T-helper 1 cell treated with Interleukin-12 subunit alpha and Interleukin-12 subunit beta and Interleukin-4 antibody, amounts not matched to agents 30 μg/mL and 1 μg/mL, for 36 hours (primary cell): ENCODE measurements at regions not wholly inside any gene's neighbourhood (a gene's known extent, or its start where the extent isn't known, plus 50 kb on each side); places are given as distances from the start of the nearest gene placed in this dataset.
"Not testable (repeated sequence)": the region's sequence is repeated elsewhere in the genome, so short reads cannot be mapped to it uniquely, and the experiment has no call there.

Experiments used
- H3K27ac Mint-ChIP-seq: one replicate; pipeline ENCODE4 v1.8.0; 2021; ENCODE audit warnings: mild to moderate bottlenecking, mixed read lengths
- H3K27me3 Mint-ChIP-seq: one replicate; pipeline ENCODE4 v1.8.0; 2021; ENCODE audit warnings: low read depth, mixed read lengths
- H3K36me3 Mint-ChIP-seq: one replicate; pipeline ENCODE4 v1.8.0; 2021; ENCODE audit warnings: low read depth, mixed read lengths
- H3K4me1 Mint-ChIP-seq: one replicate; pipeline ENCODE4 v1.8.0; 2021; ENCODE audit warnings: low read depth, mixed read lengths
- H3K4me3 Mint-ChIP-seq: one replicate; pipeline ENCODE4 v1.8.0; 2021; ENCODE audit warnings: mild to moderate bottlenecking, moderate library complexity, mixed read lengths
- H3K9me3 Mint-ChIP-seq: one replicate; pipeline ENCODE4 v1.8.0; 2021; ENCODE audit warnings: mixed read lengths

- H3K4me3 Mint-ChIP-seq = no peak overlapping the region
- no peaks in the 10 kb centered on the region for H3K27me3 Mint-ChIP-seq
- no peak overlapping the region for H3K27ac Mint-ChIP-seq
These were observed 279.7 kb upstream of the RNF32 start for GRCh38 chr7:156360835-156361234.

GRCh38 chr7:156356551-156356950 is 284.0 kb upstream of the RNF32 start:
- no peaks in the 10 kb centered on the region for H3K9me3 Mint-ChIP-seq
- H3K27me3 Mint-ChIP-seq = no peaks in the 10 kb centered on the region
- H3K36me3 Mint-ChIP-seq = no peaks in the 10 kb centered on the region
- no peak overlapping the region for H3K4me3 Mint-ChIP-seq
- H3K27ac Mint-ChIP-seq = no peak overlapping the region
- no peaks in the 10 kb centered on the region for H3K4me1 Mint-ChIP-seq

More at GRCh38 chr7:156360835-156361234, 279.7 kb upstream of the RNF32 start:
- Mint-ChIP-seq H3K36me3 (no peaks in the 10 kb centered on the region), H3K4me1 (no peaks in the 10 kb centered on the region), H3K9me3 (no peaks in the 10 kb centered on the region)

GRCh38 chr7:156353352-156353751 is 287.2 kb upstream of the RNF32 start:
- Mint-ChIP-seq H3K27ac (no peak overlapping the region), H3K4me3 (no peak overlapping the region), H3K27me3 (no peaks in the 10 kb centered on the region), H3K4me1 (no peaks in the 10 kb centered on the region), H3K36me3 (no peaks in the 10 kb centered on the region), H3K9me3 (no peaks in the 10 kb centered on the region)

GRCh38 chr7:156347703-156348248 is 292.8 kb upstream of the RNF32 start:
- not testable (repeated sequence) for H3K36me3 Mint-ChIP-seq, H3K27ac Mint-ChIP-seq, H3K4me3 Mint-ChIP-seq, H3K9me3 Mint-ChIP-seq, H3K27me3 Mint-ChIP-seq, H3K4me1 Mint-ChIP-seq

GRCh38 chr7:156347132-156347531 is 293.4 kb upstream of the RNF32 start:
- H3K4me3 Mint-ChIP-seq = no peak overlapping the region
- H3K9me3 Mint-ChIP-seq = no peaks in the 10 kb centered on the region
- H3K27me3 Mint-ChIP-seq = no peaks in the 10 kb centered on the region
- H3K36me3 Mint-ChIP-seq = no peaks in the 10 kb centered on the region
- no peak overlapping the region for H3K27ac Mint-ChIP-seq
- no peaks in the 10 kb centered on the region for H3K4me1 Mint-ChIP-seq

GRCh38 chr7:156344595-156344994 is 296.0 kb upstream of the RNF32 start:
- H3K36me3 Mint-ChIP-seq = no peaks in the 10 kb centered on the region
- no peaks in the 10 kb centered on the region for H3K9me3 Mint-ChIP-seq
- H3K27ac Mint-ChIP-seq = no peak overlapping the region
- no peaks in the 10 kb centered on the region for H3K4me1 Mint-ChIP-seq
- H3K27me3 Mint-ChIP-seq = no peaks in the 10 kb centered on the region
- H3K4me3 Mint-ChIP-seq = no peak overlapping the region

GRCh38 chr7:156334636-156335035 is 305.9 kb upstream of the RNF32 start:
- Mint-ChIP-seq H3K36me3 (no peaks in the 10 kb centered on the region), H3K27me3 (no peaks in the 10 kb centered on the region), H3K27ac (no peak overlapping the region), H3K4me3 (no peak overlapping the region), H3K4me1 (no peaks in the 10 kb centered on the region), H3K9me3 (peaks cover 3% of the 10 kb centered on the region)

GRCh38 chr7:156327916-156328315 is 312.7 kb upstream of the RNF32 start:
- peaks cover 3% of the 10 kb centered on the region for H3K9me3 Mint-ChIP-seq
- H3K27me3 Mint-ChIP-seq = no peaks in the 10 kb centered on the region
- no peaks in the 10 kb centered on the region for H3K4me1 Mint-ChIP-seq
- H3K36me3 Mint-ChIP-seq = no peaks in the 10 kb centered on the region
- no peak overlapping the region for H3K27ac Mint-ChIP-seq
- H3K4me3 Mint-ChIP-seq = no peak overlapping the region

GRCh38 chr7:156327474-156327873 is 313.1 kb upstream of the RNF32 start:
- no peak overlapping the region for H3K27ac Mint-ChIP-seq

GRCh38 chr7:156324201-156324600 is 316.4 kb upstream of the RNF32 start:
- Mint-ChIP-seq H3K36me3 (no peaks in the 10 kb centered on the region), H3K4me3 (no peak overlapping the region), H3K9me3 (no peaks in the 10 kb centered on the region), H3K27me3 (no peaks in the 10 kb centered on the region), H3K4me1 (no peaks in the 10 kb centered on the region), H3K27ac (no peak overlapping the region)

More at GRCh38 chr7:156327474-156327873, 313.1 kb upstream of the RNF32 start:
- Mint-ChIP-seq H3K36me3 (no peaks in the 10 kb centered on the region), H3K9me3 (peaks cover 3% of the 10 kb centered on the region), H3K4me3 (no peak overlapping the region), H3K27me3 (no peaks in the 10 kb centered on the region), H3K4me1 (no peaks in the 10 kb centered on the region)

GRCh38 chr7:156321430-156321829 is 319.1 kb upstream of the RNF32 start:
- not testable (repeated sequence) for H3K4me3 Mint-ChIP-seq, H3K27me3 Mint-ChIP-seq, H3K36me3 Mint-ChIP-seq, H3K27ac Mint-ChIP-seq, H3K9me3 Mint-ChIP-seq, H3K4me1 Mint-ChIP-seq

- Mint-ChIP-seq H3K4me3 (no peak overlapping the region), H3K27ac (no peak overlapping the region), H3K27me3 (no peaks in the 10 kb centered on the region), H3K9me3 (peaks cover 21% of the 10 kb centered on the region), H3K36me3 (no peaks in the 10 kb centered on the region), H3K4me1 (no peaks in the 10 kb centered on the region)
These were observed 321.6 kb upstream of the RNF32 start for GRCh38 chr7:156318926-156319325.

GRCh38 chr7:156318426-156318825 is 322.1 kb upstream of the RNF32 start:
- H3K27ac Mint-ChIP-seq = no peak overlapping the region
- H3K36me3 Mint-ChIP-seq = no peaks in the 10 kb centered on the region
- no peak overlapping the region for H3K4me3 Mint-ChIP-seq
- no peaks in the 10 kb centered on the region for H3K27me3 Mint-ChIP-seq
- no peaks in the 10 kb centered on the region for H3K4me1 Mint-ChIP-seq
- peaks cover 21% of the 10 kb centered on the region for H3K9me3 Mint-ChIP-seq

GRCh38 chr7:156309016-156309620 is 331.5 kb upstream of the RNF32 start:
- no peak overlapping the region for H3K4me3 Mint-ChIP-seq
- H3K4me1 Mint-ChIP-seq = no peaks in the 10 kb centered on the region
- no peaks in the 10 kb centered on the region for H3K9me3 Mint-ChIP-seq
- H3K27ac Mint-ChIP-seq = no peak overlapping the region
- H3K27me3 Mint-ChIP-seq = no peaks in the 10 kb centered on the region
- no peaks in the 10 kb centered on the region for H3K36me3 Mint-ChIP-seq

- H3K4me3 Mint-ChIP-seq = no peak overlapping the region
- H3K27me3 Mint-ChIP-seq = no peaks in the 10 kb centered on the region
- H3K4me1 Mint-ChIP-seq = no peaks in the 10 kb centered on the region
- no peak overlapping the region for H3K27ac Mint-ChIP-seq
- H3K36me3 Mint-ChIP-seq = no peaks in the 10 kb centered on the region
- H3K9me3 Mint-ChIP-seq = no peaks in the 10 kb centered on the region
These were observed 333.4 kb upstream of the RNF32 start for GRCh38 chr7:156307193-156307592.

- H3K27ac Mint-ChIP-seq = no peak overlapping the region
- no peaks in the 10 kb centered on the region for H3K9me3 Mint-ChIP-seq
- H3K27me3 Mint-ChIP-seq = no peaks in the 10 kb centered on the region
- no peaks in the 10 kb centered on the region for H3K36me3 Mint-ChIP-seq
- no peaks in the 10 kb centered on the region for H3K4me1 Mint-ChIP-seq
- H3K4me3 Mint-ChIP-seq = no peak overlapping the region
These were observed 335.2 kb upstream of the RNF32 start for GRCh38 chr7:156305351-156305750.
